ENCODE measurements at regions not wholly inside any gene's neighbourhood (a gene's known extent, or its start where the extent isn't known, plus 50 kb on each side); places are given as distances from the start of the nearest gene placed in this dataset.

GRCh38 chr2:23283653-23284052 is 101.3 kb upstream of the KLHL29 start:
- TF ChIP-seq CTCF (IDR thresholded peaks at IDR 0.05) (no peak), TCF7L2 (IDR thresholded peaks at IDR 0.05; ENCODE audit: low read depth, low read length) (no peak)
- TF ChIP-seq, protein P1, sequence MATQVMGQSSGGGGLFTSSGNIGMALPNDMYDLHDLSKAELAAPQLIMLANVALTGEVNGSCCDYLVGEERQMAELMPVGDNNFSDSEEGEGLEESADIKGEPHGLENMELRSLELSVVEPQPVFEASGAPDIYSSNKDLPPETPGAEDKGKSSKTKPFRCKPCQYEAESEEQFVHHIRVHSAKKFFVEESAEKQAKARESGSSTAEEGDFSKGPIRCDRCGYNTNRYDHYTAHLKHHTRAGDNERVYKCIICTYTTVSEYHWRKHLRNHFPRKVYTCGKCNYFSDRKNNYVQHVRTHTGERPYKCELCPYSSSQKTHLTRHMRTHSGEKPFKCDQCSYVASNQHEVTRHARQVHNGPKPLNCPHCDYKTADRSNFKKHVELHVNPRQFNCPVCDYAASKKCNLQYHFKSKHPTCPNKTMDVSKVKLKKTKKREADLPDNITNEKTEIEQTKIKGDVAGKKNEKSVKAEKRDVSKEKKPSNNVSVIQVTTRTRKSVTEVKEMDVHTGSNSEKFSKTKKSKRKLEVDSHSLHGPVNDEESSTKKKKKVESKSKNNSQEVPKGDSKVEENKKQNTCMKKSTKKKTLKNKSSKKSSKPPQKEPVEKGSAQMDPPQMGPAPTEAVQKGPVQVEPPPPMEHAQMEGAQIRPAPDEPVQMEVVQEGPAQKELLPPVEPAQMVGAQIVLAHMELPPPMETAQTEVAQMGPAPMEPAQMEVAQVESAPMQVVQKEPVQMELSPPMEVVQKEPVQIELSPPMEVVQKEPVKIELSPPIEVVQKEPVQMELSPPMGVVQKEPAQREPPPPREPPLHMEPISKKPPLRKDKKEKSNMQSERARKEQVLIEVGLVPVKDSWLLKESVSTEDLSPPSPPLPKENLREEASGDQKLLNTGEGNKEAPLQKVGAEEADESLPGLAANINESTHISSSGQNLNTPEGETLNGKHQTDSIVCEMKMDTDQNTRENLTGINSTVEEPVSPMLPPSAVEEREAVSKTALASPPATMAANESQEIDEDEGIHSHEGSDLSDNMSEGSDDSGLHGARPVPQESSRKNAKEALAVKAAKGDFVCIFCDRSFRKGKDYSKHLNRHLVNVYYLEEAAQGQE (IDR thresholded peaks at IDR 0.05; ENCODE audit: insufficient read depth in 1 of 2, low read depth in 2 of 2, low read length in 1 of 2): no peak

Measured in Panc1 (cell line).